A673 (cell line): ENCODE measurements at regions not wholly inside any gene's neighbourhood (a gene's known extent, or its start where the extent isn't known, plus 50 kb on each side); places are given as distances from the start of the nearest gene placed in this dataset.

Source experiments
- BruUV-seq: library from RNA; stranded (reverse); fragments of 400-500 nt; replicated peaks from 2 replicates; lab custom pipeline; 2021; lab: Mats Ljungman, UMichigan
- CTCF ChIA-PET: fragments of 300-600 bp; sonication (Branson Sonifier 250); formaldehyde crosslinking; loops from one replicate; lab custom pipeline; 2022; ENCODE audit warnings: antibody characterized with exemption; lab: Charles Lee
- POLR2A ChIA-PET: fragments of 300-600 bp; sonication (Branson Sonifier 250); formaldehyde crosslinking; loops from one replicate; lab custom pipeline; 2022; ENCODE audit warnings: antibody characterized with exemption; ENCODE audit not compliant: low non-redundant PET; lab: Charles Lee
- DNase-seq: peaks from one replicate; pipeline ENCODE4 v3.0.0-alpha.2; 2015; ENCODE audit warnings: low spot score
- H3K27ac ChIP-seq: fragments of 200-600 bp; sonication (generic); 2 replicates; pipeline ENCODE4 v1.5.1; 2016; ENCODE audit warnings: mixed run types, low read depth, mild to moderate bottlenecking, mixed read lengths, antibody characterized with exemption, low read length; ENCODE audit not compliant: poor library complexity, severe bottlenecking
- H3K27me3 ChIP-seq: fragments of 200-600 bp; sonication (generic); replicated peaks from 2 replicates; pipeline ENCODE4 v1.6.1; 2017; ENCODE audit warnings: mixed run types, low read depth, mild to moderate bottlenecking, mixed read lengths, antibody characterized with exemption, low read length; ENCODE audit not compliant: insufficient read depth, poor library complexity
- H3K36me3 ChIP-seq: fragments of 200-600 bp; sonication (generic); 2 replicates; pipeline ENCODE4 v1.6.1; 2016; ENCODE audit warnings: mixed run types, mild to moderate bottlenecking, mixed read lengths, antibody characterized with exemption, low read length; ENCODE audit not compliant: insufficient read depth, poor library complexity, severe bottlenecking
- H3K4me1 ChIP-seq: fragments of 200-600 bp; sonication (generic); 2 replicates; pipeline ENCODE4 v1.6.1; 2017; ENCODE audit warnings: mixed run types, mild to moderate bottlenecking, mixed read lengths, antibody characterized with exemption, low read length; ENCODE audit not compliant: insufficient read depth, poor library complexity, severe bottlenecking
- H3K4me3 ChIP-seq: fragments of 200-600 bp; sonication (generic); 2 replicates; pipeline ENCODE4 v1.5.1; 2016; ENCODE audit warnings: low read depth, mixed run types, mild to moderate bottlenecking, mixed read lengths, low read length; ENCODE audit not compliant: poor library complexity, severe bottlenecking
- H3K9me3 ChIP-seq: fragments of 200-600 bp; sonication (generic); 2 replicates; pipeline ENCODE4 v1.6.1; 2016; ENCODE audit warnings: mixed run types, low read depth, mild to moderate bottlenecking, mixed read lengths, antibody characterized with exemption, low read length; ENCODE audit not compliant: poor library complexity, severe bottlenecking
- CTCF ChIP-seq: fragments of 300-800, 200-600 bp; sonication (generic); conservative IDR thresholded peaks from 2 replicates; pipeline ENCODE4 v1.5.1; 2017; ENCODE audit warnings: low read depth, mild to moderate bottlenecking, antibody characterized with exemption, low read length, moderate library complexity, mixed read lengths
- EZH2 ChIP-seq: fragments of 200-600 bp; sonication (generic); IDR thresholded peaks from 2 replicates; pipeline ENCODE4 v1.6.1; 2017; ENCODE audit warnings: borderline replicate concordance, low read depth, mild to moderate bottlenecking, mixed read lengths, antibody characterized with exemption, low read length; ENCODE audit not compliant: poor library complexity, severe bottlenecking
- intact Hi-C: fragments of 100-400 bp; cut with micrococcal nuclease; formaldehyde crosslinking; loops from one replicate; pipeline ENCODE4 v1.10.0; 2022; ENCODE audit not compliant: unreplicated experiment

- intact Hi-C loops: loop anchor here (10.0 kb wide), 1 partner anchor 339 kb away; no protein-coding TSS in a partner anchor
- no peak overlapping the region for H3K4me3 ChIP-seq
- BruUV-seq: no TSS peak
- no peaks in the 10 kb centered on the region for H3K9me3 ChIP-seq
- no peaks in the 10 kb centered on the region for H3K36me3 ChIP-seq
- no peaks in the 10 kb centered on the region for H3K27me3 ChIP-seq
- H3K4me1 ChIP-seq: no peaks in the 10 kb centered on the region
- DNase-seq: no peak
- H3K27ac ChIP-seq: no peak overlapping the region
- CTCF ChIA-PET: no interaction called here
- TF ChIP-seq CTCF (no peak), EZH2 (no peak)
- POLR2A ChIA-PET: no interaction called here
These were observed 242.9 kb downstream of the BARHL2 start for GRCh38 chr1:90474158-90474557.

- ChIA-PET POLR2A (no interaction called here), CTCF (interaction anchor here (0.6 kb wide), 1 partner anchor 249 kb away, joined by 4 read pairs; no protein-coding TSS in a partner anchor)
- H3K27ac ChIP-seq: no peak overlapping the region
- intact Hi-C loops: loop anchor here (10.0 kb wide), 1 partner anchor 338 kb away; no protein-coding TSS in a partner anchor
- BruUV-seq: no TSS peak
- H3K9me3 ChIP-seq: no peaks in the 10 kb centered on the region
- TF ChIP-seq CTCF (no peak), EZH2 (no peak)
- no peak for DNase-seq
- no peak overlapping the region for H3K4me3 ChIP-seq
- H3K4me1 ChIP-seq: no peaks in the 10 kb centered on the region
- no peaks in the 10 kb centered on the region for H3K36me3 ChIP-seq
- no peaks in the 10 kb centered on the region for H3K27me3 ChIP-seq
These were observed 244.3 kb downstream of the BARHL2 start for GRCh38 chr1:90472775-90473174.

GRCh38 chr1:90459570-90459969, 257.5 kb downstream of the BARHL2 start:
- H3K4me1 ChIP-seq: no peaks in the 10 kb centered on the region
- no peaks in the 10 kb centered on the region for H3K36me3 ChIP-seq
- no peak overlapping the region for H3K27ac ChIP-seq
- no peak overlapping the region for H3K4me3 ChIP-seq
- ChIA-PET POLR2A (no interaction called here), CTCF (no interaction called here)
- H3K27me3 ChIP-seq: no peaks in the 10 kb centered on the region
- intact Hi-C loops: no loop called here
- no TSS peak for BruUV-seq
- no peak for DNase-seq
- no peaks in the 10 kb centered on the region for H3K9me3 ChIP-seq
- no peak for TF ChIP-seq CTCF
- no peak for TF ChIP-seq EZH2
